OCI-LY7 (cell line): ENCODE measurements at regions not wholly inside any gene's neighbourhood (a gene's known extent, or its start where the extent isn't known, plus 50 kb on each side); places are given as distances from the start of the nearest gene placed in this dataset.
"Not testable (repeated sequence)": the region's sequence is repeated elsewhere in the genome, so short reads cannot be mapped to it uniquely, and the experiment has no call there.

ENCODE experiments used
- BruUV-seq: library from RNA; stranded (reverse); fragments of 400-500 nt; replicated peaks from 2 replicates; lab custom pipeline; 2021; lab: Mats Ljungman, UMichigan
- CTCF ChIA-PET: fragments of 300-600 bp; sonication (Branson Sonifier 250); formaldehyde crosslinking; loops from one replicate; lab custom pipeline; 2022; ENCODE audit warnings: antibody characterized with exemption; ENCODE audit not compliant: unreplicated experiment; lab: Charles Lee
- POLR2A ChIA-PET: fragments of 300-600 bp; sonication (Branson Sonifier 250); formaldehyde crosslinking; loops from one replicate; lab custom pipeline; 2022; ENCODE audit warnings: antibody characterized with exemption; lab: Charles Lee
- DNase-seq: peaks from one replicate; pipeline ENCODE4 v3.0.0-alpha.2; 2015; ENCODE audit warnings: low spot score
- H2AFZ ChIP-seq: fragments of 200-600 bp; sonication (generic), shearing (Covaris generic); 2 replicates; pipeline ENCODE4 v1.6.1; 2014; ENCODE audit warnings: mild to moderate bottlenecking, antibody characterized with exemption, low read length, moderate library complexity
- H3K27ac ChIP-seq: fragments of 200-600 bp; sonication (generic); 2 replicates; pipeline ENCODE4 v1.5.1; 2014; ENCODE audit warnings: mixed run types, low read depth, mild to moderate bottlenecking, moderate library complexity, low read length, inconsistent platforms; ENCODE audit not compliant: poor library complexity, severe bottlenecking
- H3K36me3 ChIP-seq: fragments of 200-600 bp; sonication (generic); 2 replicates; pipeline ENCODE4 v1.6.1; 2014; ENCODE audit warnings: mild to moderate bottlenecking, antibody characterized with exemption, low read length, moderate library complexity, mixed read lengths; ENCODE audit not compliant: insufficient read depth
- H3K4me1 ChIP-seq: fragments of 200-600 bp; sonication (generic); 2 replicates; pipeline ENCODE4 v1.5.1; 2014; ENCODE audit warnings: mild to moderate bottlenecking, low read length; ENCODE audit not compliant: insufficient read depth, poor library complexity, severe bottlenecking
- H3K4me2 ChIP-seq: fragments of 200-600 bp; sonication (generic); 2 replicates; pipeline ENCODE4 v1.6.1; 2014; ENCODE audit warnings: mild to moderate bottlenecking, low read length
- H3K4me3 ChIP-seq: fragments of 200-600 bp; sonication (generic); 2 replicates; pipeline ENCODE4 v1.5.1; 2014; ENCODE audit warnings: mild to moderate bottlenecking, low read depth, low read length; ENCODE audit not compliant: poor library complexity, severe bottlenecking
- H3K79me2 ChIP-seq: fragments of 200-600 bp; sonication (generic); 2 replicates; pipeline ENCODE4 v1.6.1; 2016; ENCODE audit warnings: low read depth, mild to moderate bottlenecking, low read length, moderate library complexity, mixed read lengths; ENCODE audit not compliant: insufficient read depth
- H3K9me2 ChIP-seq: fragments of 200-600 bp; sonication (generic); 2 replicates; pipeline ENCODE4 v1.6.1; 2016; ENCODE audit warnings: mild to moderate bottlenecking, low read length, mixed read lengths; ENCODE audit not compliant: insufficient read depth
- H3K9me3 ChIP-seq: fragments of 200-600 bp; sonication (generic); 2 replicates; pipeline ENCODE4 v1.6.1; 2014; ENCODE audit warnings: mild to moderate bottlenecking, mixed run types, low read length, mixed read lengths
- H4K20me1 ChIP-seq: fragments of 200-600 bp; sonication (generic); 2 replicates; pipeline ENCODE4 v1.6.1; 2014; ENCODE audit warnings: mild to moderate bottlenecking, antibody characterized with exemption, low read length, moderate library complexity, mixed read lengths; ENCODE audit not compliant: insufficient read depth
- EZH2phosphoT487 ChIP-seq: fragments of 200-600 bp; sonication (generic); IDR thresholded peaks from 2 replicates; pipeline ENCODE4 v1.6.1; 2018; ENCODE audit warnings: low read depth, borderline replicate concordance, mild to moderate bottlenecking, mixed run types, antibody characterized with exemption, low read length, moderate library complexity, mixed read lengths
- intact Hi-C: fragments of 100-400 bp; cut with micrococcal nuclease; formaldehyde crosslinking; loops from one replicate; pipeline ENCODE4 v1.10.0; 2022; ENCODE audit not compliant: unreplicated experiment
- TF ChIP-seq, protein P1 (sequence below): fragments of 200-600 bp; sonication (generic); conservative IDR thresholded peaks from 2 replicates; pipeline ENCODE4 v1.5.1; 2014; ENCODE audit warnings: mild to moderate bottlenecking, antibody characterized with exemption, low read length, moderate library complexity, mixed read lengths

GRCh38 chr3:177906578-177907229, 629.5 kb upstream of the KCNMB2 start:
- ChIA-PET POLR2A (interaction anchor here (1.0 kb wide), 1 partner anchor 11 kb away, joined by 3 read pairs; no protein-coding TSS in a partner anchor), CTCF (no interaction called here)
- Histone ChIP-seq H3K9me2 (no peaks in the 10 kb centered on the region), H3K4me2 (no peak overlapping the region), H3K9me3 (no peaks in the 10 kb centered on the region), H4K20me1 (no peaks in the 10 kb centered on the region), H3K27ac (no peak overlapping the region), H2AFZ (no peak overlapping the region), H3K79me2 (no peaks in the 10 kb centered on the region), H3K4me1 (no peaks in the 10 kb centered on the region), H3K4me3 (no peak overlapping the region), H3K36me3 (no peaks in the 10 kb centered on the region)
- BruUV-seq: no TSS peak
- intact Hi-C loops: no loop called here
- DNase-seq: no peak
- no peak for TF ChIP-seq EZH2phosphoT487

DNA sequence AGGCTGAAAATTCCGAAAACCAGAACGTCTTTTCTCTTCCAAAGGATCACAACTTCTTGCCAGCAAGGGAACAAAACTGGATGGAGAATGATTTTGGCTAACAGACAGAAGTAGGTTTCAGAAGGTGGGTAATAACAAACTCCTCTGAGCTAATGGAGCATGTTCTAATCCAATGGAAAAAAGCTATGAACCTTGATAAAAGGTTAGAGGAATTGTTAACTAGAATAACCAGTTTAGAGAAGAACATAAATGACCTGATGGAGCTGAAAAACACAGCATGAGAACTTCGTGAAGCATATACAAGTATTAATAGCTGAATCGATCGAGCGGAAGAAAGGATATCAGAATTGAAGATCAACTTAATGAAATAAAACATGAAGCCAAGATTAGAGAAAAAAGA, 626.7 kb upstream of the KCNMB2 start:
- H3K4me3 ChIP-seq, H3K4me2 ChIP-seq, BruUV-seq, intact Hi-C loops, H3K4me1 ChIP-seq, H3K9me3 ChIP-seq, H3K36me3 ChIP-seq, DNase-seq, H3K9me2 ChIP-seq, H3K27ac ChIP-seq, H3K79me2 ChIP-seq, CTCF ChIA-PET, H4K20me1 ChIP-seq, H2AFZ ChIP-seq: not testable (repeated sequence)
- POLR2A ChIA-PET: interaction anchor here (0.6 kb wide), 1 partner anchor 89 kb away, joined by 3 read pairs; no protein-coding TSS in a partner anchor

DNA sequence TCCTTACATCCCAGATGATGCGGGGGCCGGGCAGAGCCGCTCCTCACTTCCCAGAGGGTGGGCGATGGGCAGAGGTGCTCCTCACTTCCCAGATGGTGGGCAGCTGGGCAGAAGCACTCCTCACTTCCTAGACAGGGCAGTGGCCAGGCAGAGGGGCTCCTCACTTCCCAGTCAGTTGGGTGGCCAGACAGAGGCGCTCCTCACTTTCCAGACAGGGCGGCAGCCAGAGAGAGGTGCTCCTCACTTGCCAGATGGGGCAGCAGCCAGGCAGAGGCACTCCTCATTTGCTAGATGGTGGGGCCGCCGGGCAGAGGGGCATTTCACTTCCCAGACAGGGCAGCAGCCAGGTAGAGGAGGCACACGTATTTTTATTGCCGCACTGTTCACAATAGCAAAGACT, 622.0 kb upstream of the KCNMB2 start:
- Histone ChIP-seq H3K27ac (no peak overlapping the region), H3K4me1 (no peaks in the 10 kb centered on the region), H3K9me3 (no peaks in the 10 kb centered on the region), H3K79me2 (no peaks in the 10 kb centered on the region), H2AFZ (no peak overlapping the region), H3K4me3 (no peak overlapping the region), H3K36me3 (no peaks in the 10 kb centered on the region), H3K4me2 (no peak overlapping the region), H3K9me2 (no peaks in the 10 kb centered on the region), H4K20me1 (no peaks in the 10 kb centered on the region)
- ChIA-PET POLR2A (no interaction called here), CTCF (no interaction called here)
- intact Hi-C loops: no loop called here
- TF ChIP-seq, protein P1, sequence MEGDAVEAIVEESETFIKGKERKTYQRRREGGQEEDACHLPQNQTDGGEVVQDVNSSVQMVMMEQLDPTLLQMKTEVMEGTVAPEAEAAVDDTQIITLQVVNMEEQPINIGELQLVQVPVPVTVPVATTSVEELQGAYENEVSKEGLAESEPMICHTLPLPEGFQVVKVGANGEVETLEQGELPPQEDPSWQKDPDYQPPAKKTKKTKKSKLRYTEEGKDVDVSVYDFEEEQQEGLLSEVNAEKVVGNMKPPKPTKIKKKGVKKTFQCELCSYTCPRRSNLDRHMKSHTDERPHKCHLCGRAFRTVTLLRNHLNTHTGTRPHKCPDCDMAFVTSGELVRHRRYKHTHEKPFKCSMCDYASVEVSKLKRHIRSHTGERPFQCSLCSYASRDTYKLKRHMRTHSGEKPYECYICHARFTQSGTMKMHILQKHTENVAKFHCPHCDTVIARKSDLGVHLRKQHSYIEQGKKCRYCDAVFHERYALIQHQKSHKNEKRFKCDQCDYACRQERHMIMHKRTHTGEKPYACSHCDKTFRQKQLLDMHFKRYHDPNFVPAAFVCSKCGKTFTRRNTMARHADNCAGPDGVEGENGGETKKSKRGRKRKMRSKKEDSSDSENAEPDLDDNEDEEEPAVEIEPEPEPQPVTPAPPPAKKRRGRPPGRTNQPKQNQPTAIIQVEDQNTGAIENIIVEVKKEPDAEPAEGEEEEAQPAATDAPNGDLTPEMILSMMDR: no peak
- TF ChIP-seq EZH2phosphoT487: no peak
- no peak for DNase-seq
- BruUV-seq: no TSS peak
